ENCODE measurements at regions not wholly inside any gene's neighbourhood (a gene's known extent, or its start where the extent isn't known, plus 50 kb on each side); places are given as distances from the start of the nearest gene placed in this dataset.
A peak's percentile ranks its signal among the peaks of the same experiment; 100 is the strongest.
"Not testable (repeated sequence)": the region's sequence is repeated elsewhere in the genome, so short reads cannot be mapped to it uniquely, and the experiment has no call there.

GRCh38 chr12:61044766-61045165, 1215.4 kb upstream of the USP15 start:
- DNase-seq (ENCODE audit: low spot score) = no peak

GRCh38 chr12:61070640-61071414, 1189.4 kb upstream of the USP15 start:
- DNase-seq (ENCODE audit: low spot score) = no peak

GRCh38 chr12:61072717-61073116, 1187.5 kb upstream of the USP15 start:
- no peak for DNase-seq (ENCODE audit: low spot score)

DNA sequence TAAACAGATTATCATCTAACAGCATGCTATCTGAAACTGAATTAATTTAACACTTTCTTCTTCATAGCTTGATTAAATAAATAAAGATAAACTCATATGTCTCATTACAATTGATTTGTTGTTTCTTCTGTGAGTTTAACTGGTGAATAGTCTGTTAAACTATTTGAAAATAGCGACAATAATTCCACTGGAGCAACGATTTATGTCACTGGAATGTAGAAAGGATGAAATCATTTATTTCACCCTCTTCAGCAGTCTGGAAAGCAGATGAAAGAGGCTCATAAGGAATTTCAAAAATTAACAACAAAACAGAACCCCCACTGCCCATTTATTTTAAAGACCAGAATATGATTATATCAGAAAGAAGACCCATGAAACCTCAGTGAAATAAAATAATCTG, 1165.1 kb upstream of the USP15 start:
- no peak for DNase-seq (ENCODE audit: low spot score)

DNA sequence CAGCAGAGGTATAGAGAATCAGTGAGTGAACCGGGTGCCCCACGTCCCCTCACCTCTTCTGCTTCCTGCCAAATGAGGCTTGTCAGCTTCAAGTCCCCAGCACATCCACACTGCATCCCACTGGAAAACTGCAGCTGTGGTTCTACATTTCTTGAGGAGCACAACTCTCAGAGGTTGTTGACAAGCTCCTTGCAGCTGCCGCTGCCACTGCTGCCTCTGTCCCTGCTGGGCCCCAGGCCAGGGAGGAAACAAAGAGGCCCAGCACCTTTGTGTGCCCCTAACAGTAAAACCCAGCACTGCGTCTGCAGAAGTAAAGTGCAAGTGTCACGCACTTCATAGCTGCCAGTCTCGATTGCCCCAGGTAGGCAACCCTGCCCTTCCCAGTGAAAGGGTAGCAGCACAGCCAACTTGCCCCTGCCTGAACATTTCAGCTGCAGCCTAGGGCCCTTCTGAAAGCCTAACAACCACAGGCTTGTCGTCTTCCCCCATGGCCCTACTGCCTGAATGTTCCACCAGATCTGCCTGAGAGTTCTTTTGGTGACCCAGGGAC, 1162.1 kb upstream of the USP15 start:
- DNase-seq (ENCODE audit: low spot score) = no peak

- no peak for DNase-seq (ENCODE audit: low spot score)
Measured at GRCh38 chr12:61107118-61107517, 1153.1 kb upstream of the USP15 start.

- DNase-seq (ENCODE audit: low spot score) = no peak
Measured at GRCh38 chr12:61111218-61111617, 1149.0 kb upstream of the USP15 start.

DNA sequence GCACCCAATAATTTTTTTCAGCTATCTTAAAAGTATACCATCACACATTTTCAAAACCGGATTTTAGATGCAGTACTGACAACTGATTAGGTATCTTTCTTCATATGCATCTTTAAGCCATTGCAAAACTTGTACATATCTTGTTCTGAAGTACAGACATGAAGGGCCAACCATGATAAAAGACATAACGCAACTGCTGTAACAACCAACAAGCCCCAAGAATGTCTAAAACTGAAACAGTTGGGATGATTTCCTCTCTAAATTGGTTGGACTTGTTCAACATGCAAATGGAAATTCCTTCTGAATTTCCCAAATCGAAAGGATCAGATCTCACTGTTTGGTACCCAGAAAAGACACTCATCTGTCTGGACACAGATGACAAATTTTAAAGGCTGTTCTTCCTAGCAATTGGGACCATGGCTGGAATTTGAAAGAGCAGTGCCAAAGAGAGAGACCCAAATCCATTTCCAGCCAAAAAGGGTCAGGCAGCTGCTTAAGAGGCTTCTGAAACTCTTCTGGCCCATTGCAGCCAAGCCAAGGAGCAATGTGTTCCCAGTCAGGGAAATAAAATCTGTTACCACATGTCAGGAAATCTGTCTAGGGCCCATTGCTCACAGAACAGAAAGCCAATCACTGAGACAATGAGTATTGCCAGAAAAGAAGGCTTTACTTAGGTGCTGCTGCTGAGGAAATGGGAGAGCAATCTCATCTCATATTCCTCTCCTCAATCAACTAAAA, 1122.4 kb upstream of the USP15 start:
- no peak for DNase-seq (ENCODE audit: low spot score)

- no peak for DNase-seq (ENCODE audit: low spot score)
Measured at GRCh38 chr12:61138415-61138759, 1121.8 kb upstream of the USP15 start.

DNA sequence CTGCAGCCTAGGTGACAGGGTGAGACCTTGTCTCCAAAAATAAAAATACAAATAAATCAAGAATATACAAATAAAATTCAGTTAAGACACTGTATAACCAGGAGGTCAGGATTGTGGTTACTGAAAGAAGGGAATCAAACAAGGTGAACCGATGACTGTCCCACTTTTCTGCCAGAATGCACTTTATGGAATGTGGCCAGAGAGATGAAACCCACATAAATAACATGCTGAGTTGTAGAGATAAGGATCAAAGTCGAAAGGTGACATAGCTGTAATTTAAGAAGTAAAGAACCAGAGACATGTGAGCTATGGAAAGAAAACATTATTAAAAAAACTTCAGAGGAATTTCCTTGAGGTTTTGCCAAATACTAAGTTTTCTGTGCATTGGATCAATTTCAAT, 1098.2 kb upstream of the USP15 start:
- no peak for DNase-seq (ENCODE audit: low spot score)

DNA sequence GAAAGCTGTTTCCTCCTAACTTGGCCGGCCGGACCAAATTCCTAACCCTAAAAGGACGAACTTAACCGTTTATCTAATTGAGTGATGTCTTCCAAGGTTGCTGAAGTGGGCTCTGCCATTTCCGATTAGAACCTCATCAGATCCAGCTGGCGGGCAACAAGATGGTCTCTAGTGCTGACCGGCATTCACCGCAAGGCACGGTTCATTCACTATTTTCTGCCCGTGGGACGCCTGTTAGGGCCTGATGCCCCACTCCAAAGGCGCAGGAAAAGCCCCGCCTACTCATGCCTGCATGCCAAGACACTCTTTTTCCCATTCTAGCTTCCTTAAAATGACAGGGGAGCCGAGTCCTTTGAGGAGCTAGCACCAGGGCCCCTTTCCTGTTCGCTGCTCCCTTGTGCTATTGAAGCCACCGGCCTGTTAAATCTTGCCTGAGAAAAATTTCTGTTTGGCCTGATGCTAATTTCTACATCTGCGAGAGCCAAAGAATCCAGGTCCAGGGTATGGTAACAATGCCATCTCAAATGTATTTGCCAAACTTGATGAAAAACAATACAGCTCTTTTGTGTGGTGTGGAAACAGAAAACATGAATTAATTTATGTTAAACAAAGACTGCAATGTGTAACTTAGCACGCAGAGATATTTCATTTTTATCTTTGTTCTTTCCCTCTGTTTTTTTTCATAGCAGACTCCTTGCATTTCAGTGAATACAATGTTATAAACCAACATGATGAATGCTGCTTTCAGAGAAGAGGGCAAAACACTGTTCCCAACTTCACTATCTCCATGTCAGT, 1071.2 kb upstream of the USP15 start:
- peak; percentile 32 for DNase-seq (ENCODE audit: low spot score)

DNA sequence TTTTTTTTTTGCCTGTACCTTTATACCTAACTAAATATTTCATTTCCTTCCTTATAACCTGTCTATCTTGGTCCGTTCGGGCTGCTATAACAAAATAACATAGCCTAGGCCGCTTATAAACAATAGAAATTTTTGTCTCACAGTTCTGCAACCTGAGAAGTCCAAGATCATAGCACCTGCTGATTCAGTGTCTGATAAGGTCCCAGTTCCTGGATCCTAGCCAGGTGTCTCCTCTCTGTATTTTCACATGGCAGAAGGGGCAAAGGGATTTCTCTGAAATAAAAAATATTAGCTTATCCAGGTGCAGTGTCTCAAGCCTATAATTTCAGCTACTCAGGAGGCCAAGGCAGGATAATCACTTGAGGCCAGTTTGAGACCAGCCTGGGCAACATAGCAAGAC, 1046.6 kb upstream of the USP15 start:
- DNase-seq (ENCODE audit: low spot score) = no peak

GRCh38 chr12:61220337-61220736, 1039.9 kb upstream of the USP15 start:
- no peak for DNase-seq (ENCODE audit: low spot score)

- DNase-seq (ENCODE audit: low spot score) = no peak
Measured at GRCh38 chr12:61232040-61232439, 1028.2 kb upstream of the USP15 start.

GRCh38 chr12:61250303-61250702, 1009.9 kb upstream of the USP15 start:
- no peak for DNase-seq (ENCODE audit: low spot score)

- DNase-seq (ENCODE audit: low spot score) = no peak
Measured at GRCh38 chr12:61251076-61251475, 1009.1 kb upstream of the USP15 start.

DNA sequence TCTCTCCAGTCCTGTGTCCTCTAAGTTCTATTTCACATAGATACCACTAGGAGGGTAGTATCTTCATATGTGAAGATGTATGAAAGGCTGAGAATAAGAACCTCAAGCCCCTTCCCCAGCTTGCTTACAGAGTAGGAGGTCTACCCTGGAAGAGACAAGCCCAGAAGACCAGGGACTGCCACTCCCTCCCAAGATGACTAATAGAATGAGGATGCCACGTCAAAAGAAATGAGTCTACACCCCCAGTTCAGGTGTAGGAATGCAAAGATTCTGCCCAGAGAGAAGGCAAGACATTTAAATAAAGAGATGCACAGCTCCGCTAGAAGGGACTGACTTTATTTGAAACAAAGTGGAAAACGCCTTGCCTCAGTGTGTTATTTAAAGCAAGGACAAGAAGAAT, 1006.0 kb upstream of the USP15 start:
- DNase-seq (ENCODE audit: low spot score) = no peak

- DNase-seq (ENCODE audit: low spot score) = not testable (repeated sequence)
Measured at GRCh38 chr12:61264294-61264693, 995.9 kb upstream of the USP15 start.

DNA sequence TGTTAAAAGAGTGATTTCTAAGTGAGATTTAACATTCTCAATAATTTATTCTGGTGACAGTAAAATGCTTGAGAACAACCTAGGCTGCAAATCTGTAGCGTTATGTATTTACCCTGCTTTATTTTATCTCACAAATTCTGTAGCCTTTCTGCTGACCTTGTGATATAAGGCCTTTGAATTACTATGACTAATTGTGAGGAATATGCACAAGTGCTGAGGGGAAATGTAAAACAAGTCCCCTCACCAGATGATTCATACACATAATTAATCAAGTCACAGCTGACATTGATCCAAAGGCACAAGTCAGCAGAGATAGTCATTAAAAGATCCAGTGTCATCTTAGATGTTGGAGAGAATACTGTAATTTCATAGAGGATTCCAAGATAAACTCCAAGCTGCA, 992.7 kb upstream of the USP15 start:
- no peak for DNase-seq (ENCODE audit: low spot score)

- DNase-seq (ENCODE audit: low spot score) = no peak
Measured at GRCh38 chr12:61272441-61272840, 987.8 kb upstream of the USP15 start.

DNA sequence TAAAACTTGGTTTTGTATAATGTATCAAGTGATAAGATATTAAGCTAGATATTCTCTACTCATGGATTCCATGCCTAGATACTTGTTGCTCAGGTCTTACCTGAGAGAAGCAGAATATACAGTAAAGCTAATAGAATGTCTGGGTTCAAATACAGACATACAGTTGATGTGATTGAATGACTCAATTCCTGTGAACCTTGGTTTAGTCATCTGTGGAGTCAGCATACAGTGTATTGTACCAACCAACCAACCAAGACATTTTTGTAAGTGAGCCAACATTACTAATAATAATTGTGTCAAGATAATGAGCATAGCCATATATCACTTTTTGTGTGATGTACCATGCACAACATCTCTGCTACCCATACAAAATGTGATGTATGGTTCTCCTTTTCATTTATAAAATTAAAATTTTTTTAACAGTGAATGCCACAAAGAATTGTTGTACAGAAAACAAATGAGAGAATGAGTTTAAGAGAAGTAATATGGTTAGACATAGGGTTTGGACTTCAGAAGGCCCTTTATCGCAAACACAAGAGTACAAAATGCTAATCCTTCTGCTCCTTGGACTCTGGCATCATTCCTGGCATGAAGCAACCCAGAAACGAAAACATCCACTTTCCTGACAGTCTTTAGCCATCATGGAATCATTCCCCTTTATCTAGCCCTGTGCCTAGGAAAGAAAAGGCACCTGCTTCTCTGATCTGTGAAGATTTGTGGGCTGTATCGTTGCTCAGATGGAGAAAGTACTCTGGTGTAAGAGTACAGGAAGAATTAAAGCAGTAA, 977.2 kb upstream of the USP15 start:
- DNase-seq (ENCODE audit: low spot score) = no peak

- DNase-seq (ENCODE audit: low spot score) = no peak
Measured at GRCh38 chr12:61290473-61290872, 969.7 kb upstream of the USP15 start.

All from Ammon's horn (tissue), 1 donor.